IPS-NIHi11 (cell line): ENCODE measurements at regions not wholly inside any gene's neighbourhood (a gene's known extent, or its start where the extent isn't known, plus 50 kb on each side); places are given as distances from the start of the nearest gene placed in this dataset.

Source experiments
- DNase-seq: peaks from one replicate; pipeline ENCODE4 v3.0.0; 2012; ENCODE audit warnings: mixed read lengths, low spot score

- no peak for DNase-seq
Observed at GRCh38 chr13:108360139-108360538, 90.6 kb downstream of the TNFSF13B start.

- DNase-seq = no peak
Observed at GRCh38 chr13:108361769-108362168, 92.3 kb downstream of the TNFSF13B start.

DNA sequence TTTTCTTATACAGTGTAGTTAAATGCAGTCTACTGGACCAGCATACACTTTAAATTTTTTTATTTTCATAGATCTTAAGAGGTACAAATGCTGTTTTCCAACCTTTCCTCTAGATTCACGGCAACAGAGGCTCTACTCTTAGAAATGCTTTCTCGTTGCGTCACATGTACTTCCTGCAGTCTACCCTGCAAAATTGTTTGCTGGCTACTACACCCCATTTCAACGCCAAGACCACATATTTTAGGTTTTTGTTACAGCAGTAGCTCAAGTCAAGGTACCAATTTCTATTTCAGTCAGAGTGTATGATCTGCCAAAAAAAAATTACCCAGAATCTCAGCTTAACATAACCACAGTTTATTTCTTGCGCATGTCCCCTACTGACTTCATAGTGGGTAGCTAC, 94.1 kb downstream of the TNFSF13B start:
- DNase-seq = no peak

DNA sequence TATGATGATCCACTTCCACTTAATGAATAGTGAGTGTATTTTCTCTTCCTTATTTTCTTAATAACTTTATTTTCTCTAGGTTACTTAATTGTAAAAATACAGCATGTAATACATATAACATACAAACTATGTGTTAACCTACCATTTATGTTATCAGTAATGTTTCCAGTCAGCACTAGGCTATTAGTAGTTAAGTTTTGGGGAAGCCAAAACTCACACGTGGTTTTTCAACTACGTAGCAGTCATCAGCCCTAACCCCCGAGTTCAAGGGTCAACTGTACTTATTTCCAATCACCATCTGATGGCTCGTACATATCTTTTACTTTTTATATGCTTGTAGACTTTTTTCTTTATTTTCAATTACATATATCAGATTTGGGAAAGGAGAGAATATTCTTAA, 95.7 kb downstream of the TNFSF13B start:
- no peak for DNase-seq

- no peak for DNase-seq
Observed at GRCh38 chr13:108368250-108368905, 98.9 kb downstream of the TNFSF13B start.

DNA sequence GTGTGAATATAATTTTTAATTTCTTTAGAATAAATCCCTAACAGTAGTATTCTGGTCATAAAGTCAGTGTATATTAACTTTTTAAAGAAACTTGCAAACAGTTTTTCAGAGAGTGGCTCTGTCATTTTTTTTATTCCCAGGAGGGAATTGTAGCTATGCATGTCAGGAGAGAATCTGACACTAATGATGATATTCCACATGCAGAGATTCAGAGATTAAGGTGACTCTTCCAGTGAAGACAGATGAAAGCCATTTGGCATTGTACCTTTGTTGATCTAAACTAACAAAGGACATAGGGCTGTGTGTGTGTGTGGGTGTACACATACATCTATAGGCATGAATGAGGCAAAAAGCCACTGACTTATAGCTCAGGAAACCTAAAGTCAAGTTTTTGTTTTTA, 99.9 kb downstream of the TNFSF13B start:
- DNase-seq = no peak

GRCh38 chr13:108375034-108375433, 105.5 kb downstream of the TNFSF13B start:
- no peak for DNase-seq

DNA sequence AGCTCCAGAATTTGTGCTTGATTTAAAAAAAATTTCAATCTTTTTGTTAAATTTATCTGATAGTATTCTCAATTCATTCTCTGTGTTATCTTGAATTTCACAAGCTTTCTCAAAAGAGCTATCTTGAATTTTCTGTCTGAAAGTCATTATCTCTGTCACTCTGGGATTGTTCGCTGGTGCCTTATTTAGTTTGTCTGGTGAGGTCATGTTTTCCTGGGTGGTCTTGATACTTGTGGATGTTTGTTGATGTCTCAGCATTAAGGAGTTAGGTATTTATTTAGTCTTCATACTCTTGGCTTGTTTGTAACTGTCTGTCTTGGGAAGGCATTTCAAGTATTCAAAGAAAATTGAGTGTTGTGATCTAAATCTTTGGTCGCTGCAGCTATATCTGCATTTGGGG, 106.3 kb downstream of the TNFSF13B start:
- DNase-seq = no peak

GRCh38 chr13:108376308-108376707, 106.8 kb downstream of the TNFSF13B start:
- DNase-seq = no peak

- no peak for DNase-seq
Observed at GRCh38 chr13:108377646-108378206, 108.2 kb downstream of the TNFSF13B start.

GRCh38 chr13:108383667-108384066, 114.1 kb downstream of the TNFSF13B start:
- no peak for DNase-seq

DNA sequence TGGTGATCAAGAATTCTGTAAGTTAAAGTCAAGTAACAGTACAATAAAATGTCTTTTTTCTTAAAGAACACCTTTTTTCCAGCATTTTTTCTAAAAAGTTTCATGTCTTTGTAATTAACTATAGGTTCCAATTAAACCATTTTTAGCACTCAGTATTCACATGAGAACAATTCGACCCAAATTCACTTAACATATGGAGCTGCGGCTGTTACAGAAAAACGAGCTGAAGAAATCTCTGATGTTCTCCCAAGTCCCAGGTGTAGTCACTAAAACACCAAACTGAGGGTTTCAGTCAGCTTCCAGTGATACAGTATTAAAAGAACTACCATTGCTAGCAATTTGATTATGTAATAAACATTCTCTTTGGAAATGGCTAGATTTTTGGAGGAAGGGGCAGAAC, 117.6 kb downstream of the TNFSF13B start:
- DNase-seq = no peak

DNA sequence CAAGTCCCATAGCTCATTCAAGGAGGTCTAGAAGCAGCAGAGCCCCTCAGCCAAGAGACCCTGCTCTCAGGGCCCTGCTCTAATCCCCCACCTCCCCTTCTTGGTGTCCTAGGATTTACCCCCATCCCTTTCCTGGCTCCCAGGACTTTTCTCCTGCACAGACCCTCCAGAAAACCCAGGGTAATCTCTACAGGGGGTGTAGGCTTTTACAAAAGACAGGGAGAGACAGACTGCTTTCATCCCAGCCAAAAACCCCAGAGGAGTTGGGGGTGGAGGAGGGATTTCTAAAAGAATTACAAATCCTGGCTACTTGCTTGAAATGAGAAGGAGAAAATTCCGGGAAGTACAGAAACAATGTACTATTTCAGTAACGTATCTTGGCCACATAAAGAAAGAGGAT, 133.3 kb downstream of the TNFSF13B start:
- DNase-seq = no peak

DNA sequence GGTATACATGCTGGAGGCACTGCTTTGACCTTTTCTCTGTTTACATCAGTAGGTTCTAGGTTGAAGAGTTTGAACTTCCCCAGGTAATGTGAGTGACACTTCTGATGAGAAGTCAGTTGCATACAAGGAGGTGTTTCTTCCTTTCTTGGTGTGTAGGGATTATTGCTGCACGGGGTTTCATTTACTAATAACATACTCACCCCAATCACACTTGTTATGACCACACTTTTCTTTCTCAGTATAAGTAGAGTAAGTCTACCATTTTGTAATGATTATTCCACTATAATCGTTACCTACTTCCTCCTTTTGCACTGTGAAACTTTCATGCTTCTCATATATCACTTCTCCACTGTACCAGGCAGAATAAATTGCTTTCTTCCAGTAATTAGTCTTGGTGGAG, 138.0 kb downstream of the TNFSF13B start:
- no peak for DNase-seq

GRCh38 chr13:108408672-108409071, 139.2 kb downstream of the TNFSF13B start:
- no peak for DNase-seq

- no peak for DNase-seq
Observed at GRCh38 chr13:108409730-108410129, 140.2 kb downstream of the TNFSF13B start.

- no peak for DNase-seq
Observed at GRCh38 chr13:108419768-108420167, 150.2 kb downstream of the TNFSF13B start.

DNA sequence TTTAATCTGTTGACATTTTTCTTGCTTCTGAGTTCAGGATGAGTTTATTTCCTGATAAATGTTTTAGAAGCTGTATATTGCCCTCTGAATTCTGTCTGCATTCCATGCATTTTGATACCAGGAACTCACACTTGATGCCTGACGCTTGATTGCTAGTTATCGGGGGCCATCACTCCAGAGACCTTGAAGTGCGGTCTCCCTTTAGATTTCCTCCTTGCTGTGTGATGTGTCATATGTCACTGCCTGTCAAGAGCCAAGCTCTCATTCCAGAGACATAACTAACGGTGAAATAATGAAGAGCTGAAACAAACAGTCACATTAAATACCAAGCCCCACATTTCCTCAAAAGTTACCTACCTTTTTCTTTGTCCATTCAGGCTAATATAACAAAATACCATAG, 155.5 kb downstream of the TNFSF13B start:
- DNase-seq = no peak

DNA sequence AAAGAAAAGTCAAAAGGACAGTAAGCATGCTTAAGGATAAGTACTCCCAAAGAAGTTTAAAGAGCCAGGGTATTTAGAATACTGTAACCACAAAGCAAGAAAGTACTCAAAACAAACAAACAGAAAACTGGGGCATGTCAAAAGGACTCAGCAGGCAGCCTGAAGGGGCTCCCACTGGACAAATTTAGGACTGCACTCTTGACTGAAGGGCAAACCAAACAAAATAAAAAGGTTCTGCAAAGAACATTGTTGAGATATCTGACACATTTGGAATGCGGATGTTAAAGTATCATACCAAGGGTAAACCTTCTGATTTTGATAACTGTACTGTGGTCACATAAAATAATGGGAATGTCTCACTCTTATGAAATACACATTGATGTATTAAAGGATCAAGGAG, 157.4 kb downstream of the TNFSF13B start:
- DNase-seq = no peak

DNA sequence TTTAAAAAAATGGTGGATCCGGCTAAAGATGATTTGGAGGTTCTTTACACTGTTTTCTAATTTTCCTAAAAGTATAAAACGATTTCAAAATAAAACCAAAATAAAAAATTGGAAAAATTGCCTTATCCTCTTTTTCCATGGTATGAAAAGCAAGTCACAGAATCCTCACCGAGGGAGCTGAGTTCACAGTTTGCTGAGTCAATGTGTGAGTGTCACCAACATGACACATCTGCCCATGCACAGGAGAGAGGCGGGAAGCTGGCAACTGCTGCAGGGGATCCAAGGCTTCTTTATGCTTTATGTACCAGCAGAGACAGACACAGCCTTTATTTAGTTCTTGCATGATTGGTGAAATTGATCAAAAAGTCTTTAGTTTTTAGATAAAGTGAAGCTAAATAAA, 157.8 kb downstream of the TNFSF13B start:
- no peak for DNase-seq

DNA sequence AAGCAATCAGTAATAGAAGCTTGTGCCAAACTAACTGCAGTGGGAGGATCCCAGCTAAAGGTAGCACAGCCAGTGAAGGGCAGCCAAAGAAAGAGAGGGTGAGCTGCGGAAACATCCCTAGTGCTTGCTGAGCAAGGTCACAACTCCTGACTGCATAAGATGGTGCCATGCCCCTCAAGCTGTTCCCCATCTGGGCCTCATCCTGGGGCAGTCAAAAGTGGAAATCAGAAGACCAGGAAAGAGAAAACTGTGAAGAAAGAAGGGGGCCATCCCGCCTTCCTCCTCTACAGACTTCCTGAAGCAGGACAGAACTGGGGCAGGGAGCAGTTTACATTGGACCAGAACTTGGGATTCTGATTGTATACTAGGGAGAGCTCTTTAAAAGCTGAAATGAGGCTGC, 159.2 kb downstream of the TNFSF13B start:
- no peak for DNase-seq

- DNase-seq = no peak
Observed at GRCh38 chr13:108433976-108434755, 164.6 kb downstream of the TNFSF13B start.

GRCh38 chr13:108435393-108436149, 166.1 kb downstream of the TNFSF13B start:
- no peak for DNase-seq
